ENCODE measurements at regions not wholly inside any gene's neighbourhood (a gene's known extent, or its start where the extent isn't known, plus 50 kb on each side); places are given as distances from the start of the nearest gene placed in this dataset.

- TF ChIP-seq SRY (CRISPR knock-in tag; IDR thresholded peaks at IDR 0.05) (no peak), ZUFSP (CRISPR knock-in tag; IDR thresholded peaks at IDR 0.05; ENCODE audit: borderline replicate concordance) (no peak), HES4 (CRISPR knock-in tag; IDR thresholded peaks at IDR 0.05; ENCODE audit: borderline replicate concordance) (0 out of 2 replicates have a peak, but pooled peaks have one; percentile 29), PBX2 (CRISPR knock-in tag; IDR thresholded peaks at IDR 0.05) (no peak), ZNF501 (CRISPR knock-in tag; IDR thresholded peaks at IDR 0.05) (0 out of 2 replicates have a peak, but pooled peaks have one; percentile 25), SSRP1 (CRISPR knock-in tag; IDR thresholded peaks at IDR 0.05) (no peak), ZNF839 (CRISPR knock-in tag; IDR thresholded peaks at IDR 0.05; ENCODE audit: borderline replicate concordance) (no peak), PITX1 (CRISPR knock-in tag; IDR thresholded peaks at IDR 0.05) (0 out of 2 replicates have a peak, but pooled peaks have one; percentile 22), CCDC6 (CRISPR knock-in tag; IDR thresholded peaks at IDR 0.05) (no peak), ZNF530 (CRISPR knock-in tag; IDR thresholded peaks at IDR 0.05; ENCODE audit: low read depth) (no peak), SALL1 (CRISPR knock-in tag; IDR thresholded peaks at IDR 0.05) (peak; percentile 64; the same call in 1 of the 2 replicates), EHMT2 (IDR thresholded peaks at IDR 0.05; ENCODE audit: borderline replicate concordance, low read depth, low read length) (no peak), ZNF768 (CRISPR knock-in tag; IDR thresholded peaks at IDR 0.05) (0 out of 2 replicates have a peak, but pooled peaks have one; percentile 36), PHB2 (IDR thresholded peaks at IDR 0.05; ENCODE audit: partially characterized antibody) (no peak), E2F2 (CRISPR knock-in tag; IDR thresholded peaks at IDR 0.05; ENCODE audit: borderline replicate concordance) (no peak), HHEX (CRISPR knock-in tag; IDR thresholded peaks at IDR 0.05) (no peak), ZNF713 (CRISPR knock-in tag; IDR thresholded peaks at IDR 0.05) (no peak), ZFP36L2 (CRISPR knock-in tag; IDR thresholded peaks at IDR 0.05) (no peak), KLF11 (CRISPR knock-in tag; IDR thresholded peaks at IDR 0.05) (no peak), ZBTB43 (CRISPR knock-in tag; conservative IDR thresholded peaks at IDR 0.05) (no peak), ZNF766 (CRISPR knock-in tag; IDR thresholded peaks at IDR 0.05; ENCODE audit: borderline replicate concordance) (no peak), MXI1 (IDR thresholded peaks at IDR 0.05; ENCODE audit: borderline replicate concordance, low read depth, low read length) (0 out of 3 replicates have a peak, but pooled peaks have one; percentile 19), FOSL1 (CRISPR knock-in tag; IDR thresholded peaks at IDR 0.05; ENCODE audit: borderline replicate concordance) (no peak), THRA (CRISPR knock-in tag; IDR thresholded peaks at IDR 0.05; ENCODE audit: borderline replicate concordance) (0 out of 2 replicates have a peak, but pooled peaks have one; percentile 17)
Measured at GRCh38 chr12:123043536-123044001, 63.1 kb downstream of the ARL6IP4 start (continued).

Measured in HepG2 (cell line).